CD8-positive, alpha-beta memory T cell (primary cell): ENCODE measurements at regions not wholly inside any gene's neighbourhood (a gene's known extent, or its start where the extent isn't known, plus 50 kb on each side); places are given as distances from the start of the nearest gene placed in this dataset.
"Not testable (repeated sequence)": the region's sequence is repeated elsewhere in the genome, so short reads cannot be mapped to it uniquely, and the experiment has no call there.

Experiments
- CTCF ChIA-PET: fragments of 350-600 bp; sonication (Branson Sonifier 250); formaldehyde crosslinking; loops from one replicate; lab custom pipeline; 2021; ENCODE audit warnings: antibody characterized with exemption; lab: Charles Lee
- POLR2A ChIA-PET: fragments of 350-600 bp; sonication (Branson Sonifier 250); formaldehyde crosslinking; loops from one replicate; lab custom pipeline; 2021; ENCODE audit warnings: antibody characterized with exemption; lab: Charles Lee
- DNase-seq, 5 donors: peaks; one replicate each; pipeline versions ENCODE4 v3.0.0 to v3.0.0-alpha.2; 2020 to 2022; ENCODE audit warnings: mixed read lengths in 1 of 5
- H3K27ac ChIP-seq: one replicate; pipeline ENCODE4 v1.7.0; 2013; ENCODE audit warnings: low read depth, mild to moderate bottlenecking, low read length, moderate library complexity
- H3K27me3 ChIP-seq: 2 replicates; pipeline ENCODE4 v1.7.0; 2013; ENCODE audit warnings: low read length, mild to moderate bottlenecking; ENCODE audit not compliant: insufficient read depth, poor library complexity, severe bottlenecking
- H3K36me3 ChIP-seq: 2 replicates; pipeline ENCODE4 v1.7.0; 2013; ENCODE audit warnings: mild to moderate bottlenecking, low read length, moderate library complexity; ENCODE audit not compliant: insufficient read depth
- H3K4me1 ChIP-seq: 2 replicates; pipeline ENCODE4 v1.7.0; 2013; ENCODE audit warnings: mild to moderate bottlenecking, low read length, moderate library complexity; ENCODE audit not compliant: insufficient read depth
- H3K4me3 ChIP-seq: 2 replicates; pipeline ENCODE4 v1.7.0; 2013; ENCODE audit warnings: mild to moderate bottlenecking, low read length
- H3K9me3 ChIP-seq: 2 replicates; pipeline ENCODE4 v1.7.0; 2013; ENCODE audit warnings: mild to moderate bottlenecking, low read length
- H3K27ac Mint-ChIP-seq, 8 donors: one replicate each; pipeline ENCODE4 v1.8.0; 2020 to 2021; ENCODE audit warnings: mixed read lengths in 8 of 8, mild to moderate bottlenecking in 6 of 8, inconsistent platforms in 3 of 8, moderate library complexity in 3 of 8
- H3K27me3 Mint-ChIP-seq, 2 donors: one replicate each; pipeline ENCODE4 v1.8.0; 2020 to 2021; ENCODE audit warnings: mixed read lengths in 2 of 2, mild to moderate bottlenecking in 1 of 2, moderate library complexity in 1 of 2
- H3K36me3 Mint-ChIP-seq, 3 donors: one replicate each; pipeline ENCODE4 v1.8.0; 2020 to 2021; ENCODE audit warnings: mixed read lengths in 3 of 3, inconsistent platforms in 1 of 3, mild to moderate bottlenecking in 1 of 3
- H3K4me1 Mint-ChIP-seq, 3 donors: one replicate each; pipeline ENCODE4 v1.8.0; 2020 to 2021; ENCODE audit warnings: mixed read lengths in 3 of 3, inconsistent platforms in 1 of 3, mild to moderate bottlenecking in 1 of 3
- H3K4me3 Mint-ChIP-seq, 7 donors: one replicate each; pipeline ENCODE4 v1.8.0; 2020 to 2021; ENCODE audit warnings: mixed read lengths in 7 of 7, mild to moderate bottlenecking in 6 of 7, moderate library complexity in 4 of 7, inconsistent platforms in 2 of 7
- H3K9me3 Mint-ChIP-seq, 5 donors: one replicate each; pipeline ENCODE4 v1.8.0; 2020 to 2022; ENCODE audit warnings: mixed read lengths in 5 of 5, mild to moderate bottlenecking in 3 of 5, moderate library complexity in 2 of 5, inconsistent platforms in 1 of 5

GRCh38 chr21:31517664-31518414 lies 141.7 kb upstream of the SOD1 start:
- ChIA-PET CTCF (no interaction called here), POLR2A (no interaction called here)
- peaks cover 5 to 6% of the 10 kb centered on the region in 2 donors for H3K27me3 Mint-ChIP-seq

GRCh38 chr21:31515253-31515652 lies 144.2 kb upstream of the SOD1 start:
- Mint-ChIP-seq H3K4me3 (no peak overlapping the region), H3K4me1 (peaks cover 0 to 1% (median under 1%) of the 10 kb centered on the region in 3 donors), H3K9me3 (peaks cover 0 to 4% (median 0%) of the 10 kb centered on the region in 5 donors), H3K27me3 (peaks cover 6 to 8% of the 10 kb centered on the region in 2 donors), H3K36me3 (no peaks in the 10 kb centered on the region), H3K27ac (no peak overlapping the region)
- Histone ChIP-seq H3K27me3 (no peaks in the 10 kb centered on the region), H3K9me3 (no peaks in the 10 kb centered on the region), H3K36me3 (no peaks in the 10 kb centered on the region), H3K4me1 (peaks cover under 1% of the 10 kb centered on the region), H3K4me3 (no peak overlapping the region), H3K27ac (no peak overlapping the region)
- ChIA-PET POLR2A (no interaction called here), CTCF (no interaction called here)
- DNase-seq = no peak

More at GRCh38 chr21:31517664-31518414, 141.7 kb upstream of the SOD1 start:
- no peaks in the 10 kb centered on the region for H3K9me3 ChIP-seq
- Mint-ChIP-seq H3K4me1 (no peaks in the 10 kb centered on the region), H3K9me3 (peaks cover 0 to 4% (median 0%) of the 10 kb centered on the region in 5 donors), H3K27ac (no peak overlapping the region), H3K36me3 (no peaks in the 10 kb centered on the region), H3K4me3 (no peak overlapping the region)
- H3K4me1 ChIP-seq = no peaks in the 10 kb centered on the region
- DNase-seq = no peak
- H3K4me3 ChIP-seq = no peak overlapping the region
- H3K27ac ChIP-seq = no peak overlapping the region
- no peaks in the 10 kb centered on the region for H3K27me3 ChIP-seq
- H3K36me3 ChIP-seq = no peaks in the 10 kb centered on the region

- Histone ChIP-seq H3K27ac (no peak overlapping the region), H3K27me3 (no peaks in the 10 kb centered on the region), H3K4me1 (peaks cover 7% of the 10 kb centered on the region), H3K9me3 (no peaks in the 10 kb centered on the region), H3K36me3 (no peaks in the 10 kb centered on the region), H3K4me3 (no peak overlapping the region)
- H3K27ac Mint-ChIP-seq = no peak overlapping the region
- no peaks in the 10 kb centered on the region for H3K36me3 Mint-ChIP-seq
- no peak overlapping the region for H3K4me3 Mint-ChIP-seq
- H3K27me3 Mint-ChIP-seq = peaks cover 6 to 8% of the 10 kb centered on the region in 2 donors
- no peak for DNase-seq
- POLR2A ChIA-PET = no interaction called here
- H3K4me1 Mint-ChIP-seq = peaks cover 3 to 8% (median 7%) of the 10 kb centered on the region in 3 donors
- CTCF ChIA-PET = no interaction called here
- H3K9me3 Mint-ChIP-seq = peaks cover 0 to 4% (median 0%) of the 10 kb centered on the region in 5 donors
These were observed 144.9 kb upstream of the SOD1 start for GRCh38 chr21:31514598-31514997.

- H3K4me1 ChIP-seq = peaks cover 11% of the 10 kb centered on the region
- H3K4me3 ChIP-seq, POLR2A ChIA-PET, H3K27me3 ChIP-seq, CTCF ChIA-PET, DNase-seq, H3K9me3 ChIP-seq, H3K27ac Mint-ChIP-seq, H3K36me3 ChIP-seq, H3K4me3 Mint-ChIP-seq, H3K27ac ChIP-seq, H3K9me3 Mint-ChIP-seq, H3K36me3 Mint-ChIP-seq, H3K27me3 Mint-ChIP-seq: not testable (repeated sequence)
- H3K4me1 Mint-ChIP-seq = peaks cover 7 to 18% (median 12%) of the 10 kb centered on the region in 3 donors
These were observed 146.0 kb upstream of the SOD1 start for GRCh38 chr21:31513541-31513940.

GRCh38 chr21:31511999-31512398 lies 147.5 kb upstream of the SOD1 start:
- H3K4me1 Mint-ChIP-seq = peaks cover 7 to 19% (median 12%) of the 10 kb centered on the region in 3 donors
- H3K36me3 Mint-ChIP-seq, DNase-seq, H3K27ac ChIP-seq, H3K27me3 ChIP-seq, H3K27me3 Mint-ChIP-seq, H3K9me3 Mint-ChIP-seq, H3K36me3 ChIP-seq, H3K27ac Mint-ChIP-seq, H3K9me3 ChIP-seq, H3K4me3 ChIP-seq, CTCF ChIA-PET, POLR2A ChIA-PET, H3K4me3 Mint-ChIP-seq: not testable (repeated sequence)
- H3K4me1 ChIP-seq = peaks cover 11% of the 10 kb centered on the region

- H3K27me3 Mint-ChIP-seq = peaks cover 4 to 8% of the 10 kb centered on the region in 2 donors
- CTCF ChIA-PET = no interaction called here
- no peaks in the 10 kb centered on the region for H3K36me3 ChIP-seq
- POLR2A ChIA-PET = no interaction called here
- peaks cover 8 to 25% (median 14%) of the 10 kb centered on the region in 3 donors for H3K4me1 Mint-ChIP-seq
- peaks cover 11% of the 10 kb centered on the region for H3K4me1 ChIP-seq
- H3K36me3 Mint-ChIP-seq = no peaks in the 10 kb centered on the region
- no peaks in the 10 kb centered on the region for H3K9me3 Mint-ChIP-seq
- no peaks in the 10 kb centered on the region for H3K27me3 ChIP-seq
- no peak overlapping the region for H3K27ac Mint-ChIP-seq
- DNase-seq = no peak
- H3K9me3 ChIP-seq = no peaks in the 10 kb centered on the region
- no peak overlapping the region for H3K4me3 Mint-ChIP-seq
- no peak overlapping the region for H3K4me3 ChIP-seq
- H3K27ac ChIP-seq = no peak overlapping the region
These were observed 148.2 kb upstream of the SOD1 start for GRCh38 chr21:31511258-31511657.

- DNase-seq = peak; percentile 18 to 61 (median 28)
- peak overlapping the region in 6 of 7 donors; percentile 16 to 74 (median 38) for H3K4me3 Mint-ChIP-seq
- H3K4me1 Mint-ChIP-seq = peaks cover 11 to 36% (median 18%) of the 10 kb centered on the region in 3 donors
- no peak overlapping the region for H3K27ac ChIP-seq
- ChIA-PET CTCF (no interaction called here), POLR2A (no interaction called here)
- H3K27ac Mint-ChIP-seq = peak overlapping the region in 5 of 8 donors; percentile 8 to 97 (median 43)
- no peaks in the 10 kb centered on the region for H3K9me3 Mint-ChIP-seq
- peaks cover 11% of the 10 kb centered on the region for H3K4me1 ChIP-seq
- peaks cover 3% of the 10 kb centered on the region in 2 donors for H3K27me3 Mint-ChIP-seq
- no peak overlapping the region for H3K4me3 ChIP-seq
- no peaks in the 10 kb centered on the region for H3K9me3 ChIP-seq
- H3K36me3 ChIP-seq = no peaks in the 10 kb centered on the region
- H3K27me3 ChIP-seq = no peaks in the 10 kb centered on the region
- H3K36me3 Mint-ChIP-seq = no peaks in the 10 kb centered on the region
These were observed 150.1 kb upstream of the SOD1 start for GRCh38 chr21:31509194-31510017.

GRCh38 chr21:31505975-31506374 lies 153.5 kb upstream of the SOD1 start:
- H3K4me1 ChIP-seq = peaks cover 11% of the 10 kb centered on the region
- Mint-ChIP-seq H3K9me3 (no peaks in the 10 kb centered on the region), H3K36me3 (no peaks in the 10 kb centered on the region), H3K27me3 (peaks cover 1 to 3% of the 10 kb centered on the region in 2 donors), H3K27ac (peak overlapping the region in 3 of 8 donors; percentile 26 to 36 (median 33)), H3K4me3 (no peak overlapping the region), H3K4me1 (peaks cover 11 to 36% (median 18%) of the 10 kb centered on the region in 3 donors)
- no peaks in the 10 kb centered on the region for H3K36me3 ChIP-seq
- POLR2A ChIA-PET = no interaction called here
- no peak overlapping the region for H3K4me3 ChIP-seq
- no peaks in the 10 kb centered on the region for H3K9me3 ChIP-seq
- CTCF ChIA-PET = no interaction called here
- no peak for DNase-seq
- H3K27ac ChIP-seq = no peak overlapping the region
- H3K27me3 ChIP-seq = no peaks in the 10 kb centered on the region
